ENCODE measurements at regions not wholly inside any gene's neighbourhood (a gene's known extent, or its start where the extent isn't known, plus 50 kb on each side); places are given as distances from the start of the nearest gene placed in this dataset.

DNA sequence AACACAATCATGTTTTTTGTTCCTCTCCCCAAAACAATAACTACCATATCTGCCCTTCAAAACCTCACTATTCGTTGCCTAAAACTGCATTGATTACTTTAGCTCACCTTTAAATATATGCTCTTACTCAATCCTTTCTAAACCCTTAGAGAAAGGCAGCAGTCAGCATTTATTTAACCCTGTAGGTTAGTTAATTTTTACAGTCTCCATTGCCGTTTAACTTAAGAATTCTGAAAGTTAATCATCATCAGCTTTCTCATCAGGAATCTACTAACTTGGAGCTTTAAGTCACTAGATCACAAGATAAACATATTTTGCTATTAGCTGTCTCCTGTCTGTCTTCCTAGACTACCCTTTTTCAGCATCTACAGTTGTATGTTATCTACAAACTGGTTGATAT, 991.9 kb downstream of the EPHA7 start (continued):
- TF ChIP-seq, protein P1, sequence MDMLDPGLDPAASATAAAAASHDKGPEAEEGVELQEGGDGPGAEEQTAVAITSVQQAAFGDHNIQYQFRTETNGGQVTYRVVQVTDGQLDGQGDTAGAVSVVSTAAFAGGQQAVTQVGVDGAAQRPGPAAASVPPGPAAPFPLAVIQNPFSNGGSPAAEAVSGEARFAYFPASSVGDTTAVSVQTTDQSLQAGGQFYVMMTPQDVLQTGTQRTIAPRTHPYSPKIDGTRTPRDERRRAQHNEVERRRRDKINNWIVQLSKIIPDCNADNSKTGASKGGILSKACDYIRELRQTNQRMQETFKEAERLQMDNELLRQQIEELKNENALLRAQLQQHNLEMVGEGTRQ (IDR thresholded peaks at IDR 0.05; ENCODE audit: borderline replicate concordance, low read depth, low read length), result no peak
- TF ChIP-seq, protein P2, sequence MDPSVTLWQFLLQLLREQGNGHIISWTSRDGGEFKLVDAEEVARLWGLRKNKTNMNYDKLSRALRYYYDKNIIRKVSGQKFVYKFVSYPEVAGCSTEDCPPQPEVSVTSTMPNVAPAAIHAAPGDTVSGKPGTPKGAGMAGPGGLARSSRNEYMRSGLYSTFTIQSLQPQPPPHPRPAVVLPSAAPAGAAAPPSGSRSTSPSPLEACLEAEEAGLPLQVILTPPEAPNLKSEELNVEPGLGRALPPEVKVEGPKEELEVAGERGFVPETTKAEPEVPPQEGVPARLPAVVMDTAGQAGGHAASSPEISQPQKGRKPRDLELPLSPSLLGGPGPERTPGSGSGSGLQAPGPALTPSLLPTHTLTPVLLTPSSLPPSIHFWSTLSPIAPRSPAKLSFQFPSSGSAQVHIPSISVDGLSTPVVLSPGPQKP (IDR thresholded peaks at IDR 0.05; ENCODE audit: low read depth, low read length), result no peak
- TF ChIP-seq, protein P3, sequence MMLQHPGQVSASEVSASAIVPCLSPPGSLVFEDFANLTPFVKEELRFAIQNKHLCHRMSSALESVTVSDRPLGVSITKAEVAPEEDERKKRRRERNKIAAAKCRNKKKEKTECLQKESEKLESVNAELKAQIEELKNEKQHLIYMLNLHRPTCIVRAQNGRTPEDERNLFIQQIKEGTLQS (IDR thresholded peaks at IDR 0.05; ENCODE audit: borderline replicate concordance, extremely low read depth, low read depth, low read length), result no peak
- TF ChIP-seq MYB (IDR thresholded peaks at IDR 0.05; ENCODE audit: borderline replicate concordance, low read depth, low read length) (no peak), SREBF1 (IDR thresholded peaks at IDR 0.05; ENCODE audit: low read length) (no peak), SMC3 (IDR thresholded peaks at IDR 0.05; ENCODE audit: borderline replicate concordance, low read length) (no peak)
- TF ChIP-seq, protein P4, sequence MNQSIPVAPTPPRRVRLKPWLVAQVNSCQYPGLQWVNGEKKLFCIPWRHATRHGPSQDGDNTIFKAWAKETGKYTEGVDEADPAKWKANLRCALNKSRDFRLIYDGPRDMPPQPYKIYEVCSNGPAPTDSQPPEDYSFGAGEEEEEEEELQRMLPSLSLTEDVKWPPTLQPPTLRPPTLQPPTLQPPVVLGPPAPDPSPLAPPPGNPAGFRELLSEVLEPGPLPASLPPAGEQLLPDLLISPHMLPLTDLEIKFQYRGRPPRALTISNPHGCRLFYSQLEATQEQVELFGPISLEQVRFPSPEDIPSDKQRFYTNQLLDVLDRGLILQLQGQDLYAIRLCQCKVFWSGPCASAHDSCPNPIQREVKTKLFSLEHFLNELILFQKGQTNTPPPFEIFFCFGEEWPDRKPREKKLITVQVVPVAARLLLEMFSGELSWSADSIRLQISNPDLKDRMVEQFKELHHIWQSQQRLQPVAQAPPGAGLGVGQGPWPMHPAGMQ (IDR thresholded peaks at IDR 0.05; ENCODE audit: borderline replicate concordance), result no peak

DNA sequence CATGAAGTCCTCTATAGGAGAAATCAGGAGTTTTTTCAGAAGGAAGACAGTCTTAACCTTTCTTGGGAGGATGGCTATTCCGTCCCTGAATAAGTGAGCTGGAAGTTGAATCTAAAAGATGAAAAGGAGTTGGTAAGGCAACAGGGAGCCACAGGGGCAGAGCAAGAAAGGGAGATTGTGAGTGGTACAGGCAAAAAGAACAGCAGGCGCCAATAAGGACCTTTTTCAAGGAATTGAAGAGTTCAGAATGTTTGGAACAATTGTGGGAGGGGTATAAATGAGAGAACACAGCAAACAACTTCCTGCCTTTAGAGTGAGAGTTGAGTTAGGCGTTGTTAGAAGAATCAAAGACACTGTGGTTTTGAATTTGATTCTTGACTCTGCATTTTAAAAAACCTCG, 1003.7 kb downstream of the EPHA7 start:
- Histone ChIP-seq H3K27me3 (replicated peaks in 1 of 2; ENCODE audit: control insufficient read depth in 2 of 2, insufficient read depth in 2 of 2, low read length in 1 of 2) (no peaks in the 10 kb centered on the region), H3K9me3 (replicated peaks; ENCODE audit: control insufficient read depth, insufficient read depth, low read length) (no peaks in the 10 kb centered on the region), H3K79me2 (ENCODE audit: control insufficient read depth, insufficient read depth, low read length) (no peaks in the 10 kb centered on the region), H3K27ac (ENCODE audit: control insufficient read depth, insufficient read depth) (no peak overlapping the region), H3K4me2 (ENCODE audit: control insufficient read depth, insufficient read depth) (no peak overlapping the region), H2AFZ (ENCODE audit: control insufficient read depth, low read depth, low read length) (no peak overlapping the region), H3K4me1 (ENCODE audit: control insufficient read depth, insufficient read depth, low read length) (no peaks in the 10 kb centered on the region), H4K20me1 (ENCODE audit: control insufficient read depth, insufficient read depth) (no peaks in the 10 kb centered on the region), H3K36me3 (ENCODE audit: control insufficient read depth in 2 of 2, insufficient read depth in 2 of 2, low read length in 1 of 2) (no peaks in the 10 kb centered on the region), H3K4me3 (no peak overlapping the region), H3K9ac (ENCODE audit: control insufficient read depth, insufficient read depth, low read length) (no peak overlapping the region)
- BruUV-seq (replicated peaks), result no TSS peak
- intact Hi-C loops (cut with micrococcal nuclease; ENCODE audit: unreplicated experiment), result no loop called here
- ChIA-PET RAD21 (ENCODE audit: unreplicated experiment) (no interaction called here), CTCF (no interaction called here), POLR2A (no interaction called here), SMC1A (ENCODE audit: uncharacterized antibody, unreplicated experiment) (no interaction called here)
- no peak for DNase-seq (ENCODE audit: low read depth, low spot score)
- in situ Hi-C loops (cut with MboI), result no loop called here
- no peak for ATAC-seq
- FAIRE-seq, result no peak
- WGBS (ENCODE audit: insufficient coverage, insufficient replicate concordance, low lambda C conversion rate, missing lambda C conversion rate), result 11% methylated on average over 4 of the region's 4 CpGs
- TF ChIP-seq IRF4 (IDR thresholded peaks at IDR 0.05; ENCODE audit: low read depth, low read length), result no peak
- TF ChIP-seq BCL11A (IDR thresholded peaks at IDR 0.05; ENCODE audit: low read depth, low read length), result no peak
- TF ChIP-seq CREB1 (IDR thresholded peaks at IDR 0.05; ENCODE audit: low read depth), result no peak
- TF ChIP-seq SUPT20H (IDR thresholded peaks at IDR 0.05; ENCODE audit: borderline replicate concordance, control insufficient read depth, low read depth, low read length), result no peak
- TF ChIP-seq, protein P5, sequence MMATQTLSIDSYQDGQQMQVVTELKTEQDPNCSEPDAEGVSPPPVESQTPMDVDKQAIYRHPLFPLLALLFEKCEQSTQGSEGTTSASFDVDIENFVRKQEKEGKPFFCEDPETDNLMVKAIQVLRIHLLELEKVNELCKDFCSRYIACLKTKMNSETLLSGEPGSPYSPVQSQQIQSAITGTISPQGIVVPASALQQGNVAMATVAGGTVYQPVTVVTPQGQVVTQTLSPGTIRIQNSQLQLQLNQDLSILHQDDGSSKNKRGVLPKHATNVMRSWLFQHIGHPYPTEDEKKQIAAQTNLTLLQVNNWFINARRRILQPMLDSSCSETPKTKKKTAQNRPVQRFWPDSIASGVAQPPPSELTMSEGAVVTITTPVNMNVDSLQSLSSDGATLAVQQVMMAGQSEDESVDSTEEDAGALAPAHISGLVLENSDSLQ (IDR thresholded peaks at IDR 0.05), result no peak
- TF ChIP-seq, protein P6, sequence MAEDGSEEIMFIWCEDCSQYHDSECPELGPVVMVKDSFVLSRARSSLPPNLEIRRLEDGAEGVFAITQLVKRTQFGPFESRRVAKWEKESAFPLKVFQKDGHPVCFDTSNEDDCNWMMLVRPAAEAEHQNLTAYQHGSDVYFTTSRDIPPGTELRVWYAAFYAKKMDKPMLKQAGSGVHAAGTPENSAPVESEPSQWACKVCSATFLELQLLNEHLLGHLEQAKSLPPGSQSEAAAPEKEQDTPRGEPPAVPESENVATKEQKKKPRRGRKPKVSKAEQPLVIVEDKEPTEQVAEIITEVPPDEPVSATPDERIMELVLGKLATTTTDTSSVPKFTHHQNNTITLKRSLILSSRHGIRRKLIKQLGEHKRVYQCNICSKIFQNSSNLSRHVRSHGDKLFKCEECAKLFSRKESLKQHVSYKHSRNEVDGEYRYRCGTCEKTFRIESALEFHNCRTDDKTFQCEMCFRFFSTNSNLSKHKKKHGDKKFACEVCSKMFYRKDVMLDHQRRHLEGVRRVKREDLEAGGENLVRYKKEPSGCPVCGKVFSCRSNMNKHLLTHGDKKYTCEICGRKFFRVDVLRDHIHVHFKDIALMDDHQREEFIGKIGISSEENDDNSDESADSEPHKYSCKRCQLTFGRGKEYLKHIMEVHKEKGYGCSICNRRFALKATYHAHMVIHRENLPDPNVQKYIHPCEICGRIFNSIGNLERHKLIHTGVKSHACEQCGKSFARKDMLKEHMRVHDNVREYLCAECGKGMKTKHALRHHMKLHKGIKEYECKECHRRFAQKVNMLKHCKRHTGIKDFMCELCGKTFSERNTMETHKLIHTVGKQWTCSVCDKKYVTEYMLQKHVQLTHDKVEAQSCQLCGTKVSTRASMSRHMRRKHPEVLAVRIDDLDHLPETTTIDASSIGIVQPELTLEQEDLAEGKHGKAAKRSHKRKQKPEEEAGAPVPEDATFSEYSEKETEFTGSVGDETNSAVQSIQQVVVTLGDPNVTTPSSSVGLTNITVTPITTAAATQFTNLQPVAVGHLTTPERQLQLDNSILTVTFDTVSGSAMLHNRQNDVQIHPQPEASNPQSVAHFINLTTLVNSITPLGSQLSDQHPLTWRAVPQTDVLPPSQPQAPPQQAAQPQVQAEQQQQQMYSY (CRISPR knock-in tag; IDR thresholded peaks at IDR 0.05), result no peak
- TF ChIP-seq WRNIP1 (IDR thresholded peaks at IDR 0.05; ENCODE audit: borderline replicate concordance, low read depth, low read length), result no peak
- TF ChIP-seq GABPA (IDR thresholded peaks at IDR 0.05; ENCODE audit: low read depth), result no peak

All from GM12878 (cell line).